Suprapubic skin (tissue), 4 donors: ENCODE measurements at regions not wholly inside any gene's neighbourhood (a gene's known extent, or its start where the extent isn't known, plus 50 kb on each side); places are given as distances from the start of the nearest gene placed in this dataset.
"Not testable (repeated sequence)": the region's sequence is repeated elsewhere in the genome, so short reads cannot be mapped to it uniquely, and the experiment has no call there.

Experiments used
- EP300 ChIP-seq: sonication (generic); formaldehyde crosslinking; IDR thresholded peaks from one replicate; pipeline ENCODE4 v1.6.1; 2017; ENCODE audit warnings: antibody characterized with exemption
- POLR2A ChIP-seq, 2 donors: fragments of 450-650 bp; IDR thresholded peaks; one replicate each; pipeline ENCODE4 v1.6.1; 2017; ENCODE audit warnings: antibody characterized with exemption in 2 of 2, mild to moderate bottlenecking in 2 of 2, moderate library complexity in 2 of 2
- POLR2AphosphoS5 ChIP-seq, 3 donors: sonication (generic); formaldehyde crosslinking; IDR thresholded peaks; one replicate each; pipeline ENCODE4 v1.6.1; 2017; ENCODE audit warnings: antibody characterized with exemption in 3 of 3
- TF ChIP-seq, protein P1 (sequence below), 2 donors: fragments of 200-600 bp in 1 of 2; fragments of 450-650 bp in 1 of 2; sonication (generic) in 1 of 2; IDR thresholded peaks; one replicate each; pipeline ENCODE4 v1.5.1; 2016 to 2019; ENCODE audit warnings: antibody characterized with exemption in 2 of 2, mild to moderate bottlenecking in 1 of 2, moderate library complexity in 1 of 2

DNA sequence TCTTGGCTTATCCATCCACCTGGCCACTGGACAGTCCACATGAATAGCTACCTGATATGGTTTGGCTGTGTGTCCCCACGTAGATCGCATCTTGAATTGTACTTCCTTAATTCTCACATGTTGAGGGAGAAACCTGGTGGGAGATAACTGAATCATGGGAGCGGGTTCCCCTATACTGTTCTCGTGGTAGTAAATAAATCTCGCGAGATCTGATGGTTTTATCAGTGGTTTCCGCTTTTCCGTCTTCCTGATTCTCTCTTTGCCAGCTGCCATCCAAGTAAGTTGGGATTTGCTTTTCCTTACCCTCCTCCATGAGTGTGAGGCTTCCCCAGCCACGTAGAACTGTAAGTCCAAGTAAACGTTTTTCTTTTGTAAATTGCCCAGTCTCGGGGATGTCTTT lies 720.8 kb downstream of the PRIM2 start:
- TF ChIP-seq, protein P1, sequence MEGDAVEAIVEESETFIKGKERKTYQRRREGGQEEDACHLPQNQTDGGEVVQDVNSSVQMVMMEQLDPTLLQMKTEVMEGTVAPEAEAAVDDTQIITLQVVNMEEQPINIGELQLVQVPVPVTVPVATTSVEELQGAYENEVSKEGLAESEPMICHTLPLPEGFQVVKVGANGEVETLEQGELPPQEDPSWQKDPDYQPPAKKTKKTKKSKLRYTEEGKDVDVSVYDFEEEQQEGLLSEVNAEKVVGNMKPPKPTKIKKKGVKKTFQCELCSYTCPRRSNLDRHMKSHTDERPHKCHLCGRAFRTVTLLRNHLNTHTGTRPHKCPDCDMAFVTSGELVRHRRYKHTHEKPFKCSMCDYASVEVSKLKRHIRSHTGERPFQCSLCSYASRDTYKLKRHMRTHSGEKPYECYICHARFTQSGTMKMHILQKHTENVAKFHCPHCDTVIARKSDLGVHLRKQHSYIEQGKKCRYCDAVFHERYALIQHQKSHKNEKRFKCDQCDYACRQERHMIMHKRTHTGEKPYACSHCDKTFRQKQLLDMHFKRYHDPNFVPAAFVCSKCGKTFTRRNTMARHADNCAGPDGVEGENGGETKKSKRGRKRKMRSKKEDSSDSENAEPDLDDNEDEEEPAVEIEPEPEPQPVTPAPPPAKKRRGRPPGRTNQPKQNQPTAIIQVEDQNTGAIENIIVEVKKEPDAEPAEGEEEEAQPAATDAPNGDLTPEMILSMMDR (IDR thresholded peaks at IDR 0.05) = not testable (repeated sequence)
- not testable (repeated sequence) for TF ChIP-seq EP300; POLR2AphosphoS5 (IDR thresholded peaks at IDR 0.05); POLR2A (IDR thresholded peaks at IDR 0.05)
